ENCODE measurements at regions not wholly inside any gene's neighbourhood (a gene's known extent, or its start where the extent isn't known, plus 50 kb on each side); places are given as distances from the start of the nearest gene placed in this dataset.

DNA sequence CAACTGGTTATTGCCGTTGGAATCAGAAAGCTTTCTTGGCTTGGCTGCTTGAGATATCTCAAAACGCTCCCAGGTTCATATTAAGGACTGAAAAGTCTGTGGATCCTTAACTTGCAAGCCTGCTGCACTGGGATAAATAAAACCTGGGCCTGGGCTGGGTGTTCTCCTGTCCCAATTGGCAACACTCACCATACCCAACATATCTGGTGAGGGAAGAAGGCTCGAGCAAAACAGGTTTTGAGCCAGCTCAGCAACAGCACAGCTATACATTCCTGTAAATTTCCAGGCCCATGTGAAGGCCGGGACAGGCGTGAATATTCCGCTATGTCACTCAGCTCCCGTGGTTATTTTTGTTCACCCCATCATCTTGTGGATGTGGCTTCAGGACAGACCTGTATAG is 169.0 kb upstream of the BCL6 start:
- Histone ChIP-seq H3K4me2 (ENCODE audit: low read length) (peak overlapping the region; percentile 17), H3K79me2 (ENCODE audit: control insufficient read depth, insufficient read depth, low read length, poor library complexity) (no peaks in the 10 kb centered on the region), H3K14ac (ENCODE audit: low read length) (no peak overlapping the region), H3K4me1 (ENCODE audit: control insufficient read depth in 1 of 2, insufficient read depth in 2 of 2, low read length in 2 of 2) (peaks cover 5 to 15% of the 10 kb centered on the region in 2 experiments), H4K91ac (ENCODE audit: low read depth, low read length) (no peak overlapping the region), H2AFZ (ENCODE audit: insufficient read depth, low read length, poor library complexity) (no peak overlapping the region), H3K4ac (ENCODE audit: low read depth, low read length) (no peak overlapping the region), H3K18ac (ENCODE audit: low read length) (no peak overlapping the region), H2BK12ac (ENCODE audit: low read length) (no peak overlapping the region), H3K23ac (ENCODE audit: low read length) (no peak overlapping the region), H3K27me3 (ENCODE audit: insufficient read depth, low read length) (no peaks in the 10 kb centered on the region), H2BK120ac (ENCODE audit: insufficient read depth, low read length, poor library complexity) (no peak overlapping the region), H4K12ac (ENCODE audit: low read depth, low read length) (no peak overlapping the region), H3K36me3 (ENCODE audit: control insufficient read depth in 1 of 2, insufficient read depth in 2 of 2, low read length in 2 of 2) (no peaks in the 10 kb centered on the region), H2AK5ac (ENCODE audit: low read length) (no peak overlapping the region), H3K9me3 (ENCODE audit: insufficient read depth, low read depth, low read length) (no peaks in the 10 kb centered on the region), H3K9ac (ENCODE audit: low read length) (no peak overlapping the region), H2BK5ac (ENCODE audit: low read depth, low read length, poor library complexity) (no peak overlapping the region), H4K8ac (ENCODE audit: low read depth, low read length) (no peak overlapping the region), H3K4me3 (ENCODE audit: low read depth, low read length) (no peak overlapping the region), H3K79me1 (ENCODE audit: low read length) (peaks cover 3% of the 10 kb centered on the region), H3K27ac (ENCODE audit: low read depth, low read length) (peak overlapping the region; percentile 49)
- no CpG with 5 or more reads among the region's 7 CpGs for WGBS (ENCODE audit: extremely low coverage, insufficient coverage, insufficient read length)
- peak; percentile 69 to 85 for DNase-seq

DNA sequence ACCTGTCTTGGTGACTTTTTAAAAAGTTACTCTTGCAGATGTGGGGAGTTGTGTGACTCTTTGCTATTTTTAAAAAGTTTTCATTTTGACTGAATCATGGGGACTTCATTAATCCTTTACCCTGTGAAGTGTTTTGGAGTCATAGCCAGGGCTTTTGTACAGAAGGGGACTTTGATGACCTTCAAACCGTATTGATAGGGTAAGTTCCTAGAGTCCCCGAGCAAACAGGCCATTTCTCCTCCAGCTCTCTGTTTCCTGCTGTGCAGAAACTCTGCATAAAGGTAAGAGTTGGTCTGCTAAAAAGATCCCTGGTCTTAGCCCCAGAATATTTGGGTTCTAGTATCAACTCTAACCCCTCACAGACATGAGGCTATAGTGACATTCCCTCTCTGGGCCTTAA is 170.8 kb upstream of the BCL6 start:
- H3K14ac ChIP-seq (ENCODE audit: low read length), result no peak overlapping the region
- H2AK5ac ChIP-seq (ENCODE audit: low read length), result no peak overlapping the region
- H4K91ac ChIP-seq (ENCODE audit: low read depth, low read length), result no peak overlapping the region
- no peak overlapping the region for H3K4ac ChIP-seq (ENCODE audit: low read depth, low read length)
- H3K9ac ChIP-seq (ENCODE audit: low read length), result no peak overlapping the region
- no peak overlapping the region for H3K23ac ChIP-seq (ENCODE audit: low read length)
- no peak overlapping the region for H2AFZ ChIP-seq (ENCODE audit: insufficient read depth, low read length, poor library complexity)
- H4K12ac ChIP-seq (ENCODE audit: low read depth, low read length), result no peak overlapping the region
- H3K27me3 ChIP-seq (ENCODE audit: insufficient read depth, low read length), result no peaks in the 10 kb centered on the region
- H3K79me1 ChIP-seq (ENCODE audit: low read length), result peaks cover 3% of the 10 kb centered on the region
- no CpG with 5 or more reads among the region's 2 CpGs for WGBS (ENCODE audit: extremely low coverage, insufficient coverage, insufficient read length)
- DNase-seq, result no peak
- H3K4me3 ChIP-seq (ENCODE audit: low read depth, low read length), result no peak overlapping the region
- H3K4me2 ChIP-seq (ENCODE audit: low read length), result no peak overlapping the region
- no peaks in the 10 kb centered on the region for H3K36me3 ChIP-seq (ENCODE audit: control insufficient read depth in 1 of 2, insufficient read depth in 2 of 2, low read length in 2 of 2)
- no peak overlapping the region for H3K18ac ChIP-seq (ENCODE audit: low read length)
- no peaks in the 10 kb centered on the region for H3K9me3 ChIP-seq (ENCODE audit: insufficient read depth, low read depth, low read length)
- H3K27ac ChIP-seq (ENCODE audit: low read depth, low read length), result no peak overlapping the region
- no peak overlapping the region for H2BK5ac ChIP-seq (ENCODE audit: low read depth, low read length, poor library complexity)
- no peak overlapping the region for H4K8ac ChIP-seq (ENCODE audit: low read depth, low read length)
- peaks cover 5 to 17% of the 10 kb centered on the region in 2 experiments for H3K4me1 ChIP-seq (ENCODE audit: control insufficient read depth in 1 of 2, insufficient read depth in 2 of 2, low read length in 2 of 2)
- no peak overlapping the region for H2BK120ac ChIP-seq (ENCODE audit: insufficient read depth, low read length, poor library complexity)
- H2BK12ac ChIP-seq (ENCODE audit: low read length), result no peak overlapping the region
- no peaks in the 10 kb centered on the region for H3K79me2 ChIP-seq (ENCODE audit: control insufficient read depth, insufficient read depth, low read length, poor library complexity)

GRCh38 chr3:187918081-187918644 is 172.9 kb upstream of the BCL6 start:
- no peak overlapping the region for H3K27ac ChIP-seq (ENCODE audit: low read depth, low read length)
- H3K18ac ChIP-seq (ENCODE audit: low read length), result no peak overlapping the region
- H2BK5ac ChIP-seq (ENCODE audit: low read depth, low read length, poor library complexity), result no peak overlapping the region
- H3K23ac ChIP-seq (ENCODE audit: low read length), result no peak overlapping the region
- no peaks in the 10 kb centered on the region for H3K27me3 ChIP-seq (ENCODE audit: insufficient read depth, low read length)
- H3K4me3 ChIP-seq (ENCODE audit: low read depth, low read length), result no peak overlapping the region
- no peaks in the 10 kb centered on the region for H3K79me2 ChIP-seq (ENCODE audit: control insufficient read depth, insufficient read depth, low read length, poor library complexity)
- no peak overlapping the region for H4K91ac ChIP-seq (ENCODE audit: low read depth, low read length)
- no peak overlapping the region for H4K12ac ChIP-seq (ENCODE audit: low read depth, low read length)
- H3K14ac ChIP-seq (ENCODE audit: low read length), result no peak overlapping the region
- peaks cover 5 to 14% of the 10 kb centered on the region in 2 experiments for H3K4me1 ChIP-seq (ENCODE audit: control insufficient read depth in 1 of 2, insufficient read depth in 2 of 2, low read length in 2 of 2)
- H2AFZ ChIP-seq (ENCODE audit: insufficient read depth, low read length, poor library complexity), result no peak overlapping the region
- peaks cover 2% of the 10 kb centered on the region for H3K79me1 ChIP-seq (ENCODE audit: low read length)
- H3K36me3 ChIP-seq (ENCODE audit: control insufficient read depth in 1 of 2, insufficient read depth in 2 of 2, low read length in 2 of 2), result no peaks in the 10 kb centered on the region
- no peak overlapping the region for H3K4me2 ChIP-seq (ENCODE audit: low read length)
- H3K9ac ChIP-seq (ENCODE audit: low read length), result no peak overlapping the region
- no peaks in the 10 kb centered on the region for H3K9me3 ChIP-seq (ENCODE audit: insufficient read depth, low read depth, low read length)
- WGBS (ENCODE audit: extremely low coverage, insufficient coverage, insufficient read length), result no CpG with 5 or more reads among the region's 5 CpGs
- H2BK120ac ChIP-seq (ENCODE audit: insufficient read depth, low read length, poor library complexity), result no peak overlapping the region
- no peak overlapping the region for H2AK5ac ChIP-seq (ENCODE audit: low read length)
- no peak for DNase-seq
- no peak overlapping the region for H3K4ac ChIP-seq (ENCODE audit: low read depth, low read length)
- H4K8ac ChIP-seq (ENCODE audit: low read depth, low read length), result no peak overlapping the region
- no peak overlapping the region for H2BK12ac ChIP-seq (ENCODE audit: low read length)

- Histone ChIP-seq H4K8ac (ENCODE audit: low read depth, low read length) (no peak overlapping the region), H4K91ac (ENCODE audit: low read depth, low read length) (no peak overlapping the region), H3K18ac (ENCODE audit: low read length) (no peak overlapping the region), H3K4me3 (ENCODE audit: low read depth, low read length) (no peak overlapping the region), H3K23ac (ENCODE audit: low read length) (no peak overlapping the region), H3K4me2 (ENCODE audit: low read length) (no peak overlapping the region), H3K79me1 (ENCODE audit: low read length) (no peaks in the 10 kb centered on the region), H3K4me1 (ENCODE audit: control insufficient read depth in 1 of 2, insufficient read depth in 2 of 2, low read length in 2 of 2) (peaks cover 2 to 11% of the 10 kb centered on the region in 2 experiments), H3K4ac (ENCODE audit: low read depth, low read length) (no peak overlapping the region), H3K14ac (ENCODE audit: low read length) (no peak overlapping the region), H3K79me2 (ENCODE audit: control insufficient read depth, insufficient read depth, low read length, poor library complexity) (no peaks in the 10 kb centered on the region), H2BK120ac (ENCODE audit: insufficient read depth, low read length, poor library complexity) (no peak overlapping the region), H2AFZ (ENCODE audit: insufficient read depth, low read length, poor library complexity) (no peak overlapping the region), H3K27me3 (ENCODE audit: insufficient read depth, low read length) (no peaks in the 10 kb centered on the region), H3K9ac (ENCODE audit: low read length) (no peak overlapping the region), H2AK5ac (ENCODE audit: low read length) (no peak overlapping the region), H2BK12ac (ENCODE audit: low read length) (peak overlapping the region; percentile 24), H3K27ac (ENCODE audit: low read depth, low read length) (no peak overlapping the region), H3K36me3 (ENCODE audit: control insufficient read depth in 1 of 2, insufficient read depth in 2 of 2, low read length in 2 of 2) (no peaks in the 10 kb centered on the region), H4K12ac (ENCODE audit: low read depth, low read length) (no peak overlapping the region), H3K9me3 (ENCODE audit: insufficient read depth, low read depth, low read length) (no peaks in the 10 kb centered on the region), H2BK5ac (ENCODE audit: low read depth, low read length, poor library complexity) (no peak overlapping the region)
- no CpG with 5 or more reads among the region's 6 CpGs for WGBS (ENCODE audit: extremely low coverage, insufficient coverage, insufficient read length)
- DNase-seq, result no peak
Measured at GRCh38 chr3:187919048-187919447, 173.8 kb upstream of the BCL6 start.
